Endodermal cell (in vitro differentiated cells): ENCODE measurements at regions not wholly inside any gene's neighbourhood (a gene's known extent, or its start where the extent isn't known, plus 50 kb on each side); places are given as distances from the start of the nearest gene placed in this dataset.

Experiments
- DNase-seq: peaks from one replicate; pipeline ENCODE4 v3.0.0-alpha.2; 2017
- H3K27ac ChIP-seq: 2 replicates; pipeline ENCODE4 v1.5.1; 2013; ENCODE audit warnings: mild to moderate bottlenecking, low read depth, low read length, moderate library complexity
- H3K27me3 ChIP-seq: 2 replicates; pipeline ENCODE4 v1.6.1; 2013; ENCODE audit warnings: mild to moderate bottlenecking, low read length, moderate library complexity; ENCODE audit not compliant: insufficient read depth, control insufficient read depth, poor library complexity, severe bottlenecking
- H3K36me3 ChIP-seq: 2 replicates; pipeline ENCODE4 v1.7.0; 2013; ENCODE audit warnings: mild to moderate bottlenecking, low read length, moderate library complexity; ENCODE audit not compliant: control insufficient read depth, insufficient read depth
- H3K4me1 ChIP-seq: one replicate; pipeline ENCODE4 v1.7.0; 2013; ENCODE audit warnings: low read length; ENCODE audit not compliant: control insufficient read depth, insufficient read depth
- H3K4me3 ChIP-seq: 2 replicates; pipeline ENCODE4 v1.5.1; 2013; ENCODE audit warnings: mild to moderate bottlenecking, low read length, moderate library complexity
- H3K9ac ChIP-seq: 2 replicates; pipeline ENCODE4 v1.6.1; 2013; ENCODE audit warnings: mild to moderate bottlenecking, low read length, moderate library complexity; ENCODE audit not compliant: poor library complexity, severe bottlenecking; ENCODE audit errors: extremely low read depth
- H3K9me3 ChIP-seq: 2 replicates; pipeline ENCODE4 v1.6.1; 2013; ENCODE audit warnings: mild to moderate bottlenecking, low read length, moderate library complexity; ENCODE audit not compliant: control insufficient read depth
- H3K27ac Mint-ChIP-seq: 2 replicates; pipeline ENCODE4 v1.8.0; 2020; ENCODE audit warnings: mixed read lengths
- H3K27me3 Mint-ChIP-seq: 2 replicates; pipeline ENCODE4 v1.8.0; 2021; ENCODE audit warnings: mild to moderate bottlenecking, mixed read lengths; ENCODE audit not compliant: insufficient read depth
- H3K36me3 Mint-ChIP-seq: 2 replicates; pipeline ENCODE4 v1.8.0; 2020; ENCODE audit warnings: low read depth, mixed read lengths
- H3K4me1 Mint-ChIP-seq: 2 replicates; pipeline ENCODE4 v1.8.0; 2020; ENCODE audit warnings: mixed read lengths
- H3K4me3 Mint-ChIP-seq: 2 replicates; pipeline ENCODE4 v1.8.0; 2020; ENCODE audit warnings: mild to moderate bottlenecking, moderate library complexity, mixed read lengths
- H3K9me3 Mint-ChIP-seq: 2 replicates; pipeline ENCODE4 v1.8.0; 2020; ENCODE audit warnings: mild to moderate bottlenecking, mixed read lengths
- CTCF ChIP-seq: fragments of 200-600 bp; sonication (generic); conservative IDR thresholded peaks from 2 replicates; pipeline ENCODE4 v1.5.0; 2021; ENCODE audit warnings: antibody characterized with exemption, mild to moderate bottlenecking
- WGBS, 2 experiments: methylation state at CpG; one replicate each; pipeline versions ENCODE4 v1.1.5 to v1.1.7; 2013; ENCODE audit warnings: missing lambda C conversion rate in 2 of 2, mixed read lengths in 1 of 2; ENCODE audit not compliant: insufficient coverage in 1 of 2, insufficient read length in 1 of 2; 5-methylcytosine and 5-hydroxymethylcytosine counted together

- H3K36me3 Mint-ChIP-seq = no peaks in the 10 kb centered on the region
- no peak overlapping the region for H3K27ac ChIP-seq
- no peaks in the 10 kb centered on the region for H3K36me3 ChIP-seq
- H3K9ac ChIP-seq = no peak overlapping the region
- no peaks in the 10 kb centered on the region for H3K4me1 ChIP-seq
- H3K27me3 ChIP-seq = no peaks in the 10 kb centered on the region
- no peaks in the 10 kb centered on the region for H3K27me3 Mint-ChIP-seq
- H3K9me3 Mint-ChIP-seq = no peaks in the 10 kb centered on the region
- no peak overlapping the region for H3K4me3 ChIP-seq
- no peaks in the 10 kb centered on the region for H3K9me3 ChIP-seq
- TF ChIP-seq CTCF = no peak
- H3K4me1 Mint-ChIP-seq = no peaks in the 10 kb centered on the region
- DNase-seq = no peak
- H3K27ac Mint-ChIP-seq = no peak overlapping the region
- no peak overlapping the region for H3K4me3 Mint-ChIP-seq
Observed at GRCh38 chr5:97752871-97753270, 569.8 kb upstream of the RIOK2 start.

- no peak overlapping the region for H3K4me3 ChIP-seq
- H3K27me3 Mint-ChIP-seq = no peaks in the 10 kb centered on the region
- H3K9me3 Mint-ChIP-seq = no peaks in the 10 kb centered on the region
- H3K9ac ChIP-seq = no peak overlapping the region
- H3K36me3 Mint-ChIP-seq = no peaks in the 10 kb centered on the region
- H3K4me1 Mint-ChIP-seq = no peaks in the 10 kb centered on the region
- no peak overlapping the region for H3K27ac Mint-ChIP-seq
- H3K27ac ChIP-seq = no peak overlapping the region
- no peak overlapping the region for H3K4me3 Mint-ChIP-seq
- no peak for TF ChIP-seq CTCF
- no peaks in the 10 kb centered on the region for H3K27me3 ChIP-seq
- no peak for DNase-seq
- H3K36me3 ChIP-seq = no peaks in the 10 kb centered on the region
- no peaks in the 10 kb centered on the region for H3K4me1 ChIP-seq
- no peaks in the 10 kb centered on the region for H3K9me3 ChIP-seq
Observed at GRCh38 chr5:97762483-97762882, 579.4 kb upstream of the RIOK2 start.

GRCh38 chr5:97764700-97765099, 581.7 kb upstream of the RIOK2 start:
- H3K4me1 ChIP-seq = no peaks in the 10 kb centered on the region
- no peak overlapping the region for H3K4me3 ChIP-seq
- Mint-ChIP-seq H3K36me3 (no peaks in the 10 kb centered on the region), H3K27me3 (no peaks in the 10 kb centered on the region), H3K27ac (no peak overlapping the region), H3K9me3 (peaks cover 4% of the 10 kb centered on the region), H3K4me3 (no peak overlapping the region), H3K4me1 (no peaks in the 10 kb centered on the region)
- no peak for TF ChIP-seq CTCF
- no peak for DNase-seq
- no peaks in the 10 kb centered on the region for H3K9me3 ChIP-seq
- no peak overlapping the region for H3K9ac ChIP-seq
- WGBS, 2 experiments = 77 to 93% methylated on average over 3 of the region's 3 CpGs
- no peaks in the 10 kb centered on the region for H3K27me3 ChIP-seq
- no peak overlapping the region for H3K27ac ChIP-seq
- H3K36me3 ChIP-seq = no peaks in the 10 kb centered on the region
